ENCODE measurements at regions not wholly inside any gene's neighbourhood (a gene's known extent, or its start where the extent isn't known, plus 50 kb on each side); places are given as distances from the start of the nearest gene placed in this dataset.
"Not testable (repeated sequence)": the region's sequence is repeated elsewhere in the genome, so short reads cannot be mapped to it uniquely, and the experiment has no call there.

DNA sequence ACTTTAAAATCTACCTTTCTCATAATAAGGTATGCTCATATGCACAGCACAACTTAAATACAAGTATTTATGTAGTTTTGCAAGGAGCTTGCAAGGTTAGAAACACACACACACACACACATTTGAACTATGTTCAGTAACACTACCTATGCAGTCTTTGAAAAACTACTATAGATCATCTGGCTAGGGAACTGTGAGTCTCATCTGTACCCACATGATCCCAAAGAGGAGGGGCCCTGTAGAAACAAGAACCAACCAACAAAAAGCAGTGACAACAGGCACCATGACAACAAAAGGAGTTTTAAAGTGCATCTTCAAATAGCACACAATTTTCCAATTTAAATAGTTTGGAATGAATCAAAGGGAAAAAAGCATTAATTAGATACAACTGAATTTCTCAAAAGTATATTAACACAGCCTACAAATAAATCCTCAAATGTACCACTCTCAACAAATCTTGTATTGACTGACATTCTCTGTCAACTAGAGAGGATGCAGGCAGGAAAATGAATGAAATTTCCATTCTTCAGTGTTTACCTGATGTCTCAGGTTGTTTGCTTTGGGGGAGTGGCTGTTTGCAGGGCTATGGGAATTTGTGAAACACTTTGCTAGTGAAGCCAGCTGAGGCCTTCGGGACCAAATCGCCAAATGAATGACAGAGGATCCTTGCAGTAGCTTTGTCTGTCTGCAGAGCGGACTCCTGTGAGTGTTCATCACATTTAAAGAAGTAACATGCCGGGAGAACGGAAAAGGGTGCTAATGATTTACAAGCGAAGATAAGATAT, 297.6 kb downstream of the BCL2L11 start:
- H3K36me3 ChIP-seq; H3K9me3 ChIP-seq; intact Hi-C loops (cut with DNase I); H3K27me3 ChIP-seq; H3K4me1 ChIP-seq; H3K27ac ChIP-seq; DNase-seq; H3K4me3 ChIP-seq: not testable (repeated sequence)
- 20 to 80% methylated on average over 1 of the region's 6 CpGs for WGBS, 2 donors

DNA sequence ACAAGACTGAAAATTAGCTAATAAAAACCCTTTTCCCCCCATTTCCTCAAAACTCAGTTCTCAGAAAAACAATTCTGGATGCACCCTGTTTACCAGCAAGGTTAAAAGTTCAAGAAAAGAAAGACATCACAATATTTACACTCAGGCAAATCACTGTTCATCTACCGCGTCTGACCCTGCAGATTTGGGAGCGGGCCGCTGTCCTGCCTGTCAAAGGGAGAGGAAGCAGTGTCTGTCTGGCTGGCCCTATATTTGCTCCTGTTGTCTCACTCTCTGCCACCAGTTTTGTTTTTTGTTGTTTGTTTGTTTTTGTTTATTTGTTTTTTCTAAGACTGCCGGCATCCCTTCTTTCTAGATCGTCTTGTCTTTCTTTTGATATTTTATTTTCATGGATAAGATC, 299.4 kb downstream of the BCL2L11 start:
- H3K27ac ChIP-seq; H3K4me1 ChIP-seq; H3K36me3 ChIP-seq; H3K4me3 ChIP-seq; intact Hi-C loops (cut with DNase I); DNase-seq; H3K9me3 ChIP-seq; H3K27me3 ChIP-seq: not testable (repeated sequence)
- WGBS, 2 donors = 93 to 100% methylated on average over 4 to 5 of the region's 6 CpGs

DNA sequence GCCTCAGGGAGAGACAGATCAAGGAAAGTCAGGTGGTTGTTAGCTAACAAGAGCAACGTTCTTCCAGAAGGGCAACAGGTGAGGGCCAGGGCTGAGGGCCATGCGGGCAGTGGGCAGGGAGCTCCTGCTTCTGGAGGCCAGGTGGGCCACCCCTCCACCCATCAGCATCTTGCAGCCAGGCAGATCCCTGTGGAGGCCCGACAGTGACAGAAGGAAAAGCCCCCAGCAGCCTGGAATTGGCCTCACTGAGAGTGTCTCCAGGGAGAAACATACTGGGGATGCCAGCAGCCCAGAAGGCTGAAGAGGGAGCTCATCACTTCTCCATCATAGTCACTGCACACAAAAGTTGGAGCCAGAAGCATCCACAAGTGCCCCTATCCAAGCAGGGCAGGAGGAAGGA, 300.1 kb downstream of the BCL2L11 start:
- intact Hi-C loops (cut with DNase I); H3K4me3 ChIP-seq; H3K9me3 ChIP-seq; H3K36me3 ChIP-seq; H3K4me1 ChIP-seq; DNase-seq; H3K27me3 ChIP-seq; H3K27ac ChIP-seq: not testable (repeated sequence)
- 64% methylated on average over 2 of the region's 3 CpGs; no CpG with 5 or more reads in 1 of the 2 donors for WGBS, 2 donors

DNA sequence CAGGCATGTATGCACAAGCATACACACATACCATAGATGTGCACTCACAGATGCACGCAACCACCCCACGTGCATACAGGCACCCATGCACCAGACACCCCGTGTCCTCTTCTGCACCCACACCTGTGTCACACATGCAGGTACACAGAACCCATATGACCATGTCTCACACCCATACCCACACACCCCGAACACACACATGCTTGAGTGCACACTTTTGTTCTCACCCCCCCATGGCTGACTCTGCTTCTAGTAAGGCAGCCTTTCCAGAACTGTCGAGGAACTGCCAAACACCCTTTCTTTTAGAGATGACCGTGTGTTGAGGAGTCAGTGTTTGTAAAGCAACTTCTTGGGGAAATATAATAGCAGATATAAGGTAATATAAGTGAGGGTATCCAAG, 301.2 kb downstream of the BCL2L11 start:
- H3K4me1 ChIP-seq; H3K36me3 ChIP-seq; intact Hi-C loops (cut with DNase I); H3K4me3 ChIP-seq; H3K27me3 ChIP-seq; H3K27ac ChIP-seq; DNase-seq; H3K9me3 ChIP-seq: not testable (repeated sequence)
- WGBS, 2 donors = 80 to 93% methylated on average over 1 to 6 of the region's 6 CpGs

DNA sequence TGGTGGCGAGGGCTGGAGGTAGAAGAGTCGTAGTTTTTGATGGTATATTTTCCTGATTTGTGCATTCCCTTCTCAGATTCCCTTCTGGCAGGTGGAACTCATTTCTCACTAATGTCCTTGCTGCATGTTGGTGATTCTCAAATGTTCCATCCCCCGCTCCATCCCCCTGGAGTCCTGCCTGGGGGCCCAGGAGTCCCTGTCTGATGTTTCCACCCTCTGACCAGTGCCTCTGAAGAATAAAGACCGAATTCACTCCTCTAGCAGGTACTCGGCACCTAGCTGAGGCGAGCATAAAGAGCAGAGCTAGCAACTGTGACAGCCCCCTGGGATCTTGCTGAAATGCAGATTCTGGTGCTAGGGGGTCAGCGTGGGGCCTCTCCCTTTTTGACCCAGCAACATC, 301.8 kb downstream of the BCL2L11 start:
- H3K27me3 ChIP-seq; H3K4me3 ChIP-seq; H3K4me1 ChIP-seq; intact Hi-C loops (cut with DNase I); H3K36me3 ChIP-seq; H3K9me3 ChIP-seq; DNase-seq; H3K27ac ChIP-seq: not testable (repeated sequence)
- 87 to 95% methylated on average over 7 of the region's 7 CpGs for WGBS, 2 donors

DNA sequence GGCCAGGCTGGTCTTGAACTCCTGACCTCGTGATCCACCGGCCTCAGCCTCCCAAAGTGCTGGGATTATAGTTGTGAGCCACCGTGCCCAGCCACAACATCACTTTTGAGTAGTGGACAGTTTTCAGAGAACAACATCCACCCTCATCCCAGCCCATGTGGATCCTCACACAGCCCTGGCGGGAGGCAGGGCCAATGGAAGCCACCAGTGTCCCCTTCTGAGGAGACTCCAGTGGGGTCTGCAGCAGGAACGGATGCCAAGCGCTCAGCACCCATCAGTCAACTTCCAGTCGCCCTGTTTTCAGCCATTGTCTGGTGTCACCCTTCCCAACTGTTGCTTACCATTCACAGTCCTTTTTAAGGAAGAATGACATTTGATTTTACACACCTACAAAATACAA, 302.5 kb downstream of the BCL2L11 start:
- DNase-seq; H3K4me3 ChIP-seq; H3K27ac ChIP-seq; H3K36me3 ChIP-seq; H3K9me3 ChIP-seq; H3K27me3 ChIP-seq; intact Hi-C loops (cut with DNase I); H3K4me1 ChIP-seq: not testable (repeated sequence)
- 90 to 92% methylated on average over 2 to 7 of the region's 7 CpGs for WGBS, 2 donors

DNA sequence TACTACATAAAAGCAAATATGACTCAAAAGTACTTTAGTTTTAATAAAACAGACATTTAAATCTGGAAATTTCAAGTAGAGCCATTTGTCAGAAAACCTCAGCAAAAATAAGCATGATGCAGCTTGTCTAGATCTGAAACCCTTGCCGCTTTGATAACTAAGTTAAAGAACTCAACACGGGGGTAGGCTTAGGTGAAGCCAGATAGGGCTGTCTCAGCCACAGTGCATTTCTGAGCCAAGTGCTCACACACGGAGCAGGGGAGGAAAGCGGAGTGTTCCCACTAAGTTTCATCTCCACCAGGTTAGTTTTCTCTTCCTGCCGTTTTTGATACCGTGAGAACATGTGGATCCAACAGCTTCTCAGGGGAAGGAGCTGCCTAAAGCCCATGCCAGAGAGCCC, 303.5 kb downstream of the BCL2L11 start:
- DNase-seq; H3K36me3 ChIP-seq; H3K4me1 ChIP-seq; H3K27me3 ChIP-seq; H3K4me3 ChIP-seq; H3K27ac ChIP-seq; intact Hi-C loops (cut with DNase I); H3K9me3 ChIP-seq: not testable (repeated sequence)
- no CpG with 5 or more reads among the region's 6 CpGs for WGBS, 2 donors

DNA sequence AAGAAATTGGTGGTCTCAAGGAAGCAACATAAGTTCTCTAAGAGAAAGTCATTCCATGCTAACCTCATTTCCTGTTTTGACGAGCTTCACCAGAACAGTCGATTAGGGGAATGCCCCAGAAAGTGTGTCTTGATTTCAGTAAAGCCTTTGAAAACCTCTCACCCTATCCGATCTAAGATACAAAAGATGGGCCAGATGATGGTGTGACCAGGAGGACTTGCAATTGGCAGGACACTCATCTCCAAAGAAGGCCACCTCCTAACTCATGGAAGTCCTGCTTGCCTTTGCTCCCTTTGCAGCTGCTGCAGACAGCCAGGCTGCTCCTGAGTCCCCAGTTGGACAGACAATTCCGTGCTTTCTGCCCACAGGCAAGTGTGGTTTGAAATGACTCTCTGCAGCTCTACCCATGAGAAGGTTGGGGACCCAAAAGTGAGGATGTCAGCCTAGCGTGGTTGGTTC, 304.2 kb downstream of the BCL2L11 start:
- DNase-seq; H3K4me3 ChIP-seq; H3K27ac ChIP-seq; H3K27me3 ChIP-seq; H3K4me1 ChIP-seq; intact Hi-C loops (cut with DNase I); H3K9me3 ChIP-seq; H3K36me3 ChIP-seq: not testable (repeated sequence)
- 70% methylated on average over 2 of the region's 5 CpGs; no CpG with 5 or more reads in 1 of the 2 donors for WGBS, 2 donors

DNA sequence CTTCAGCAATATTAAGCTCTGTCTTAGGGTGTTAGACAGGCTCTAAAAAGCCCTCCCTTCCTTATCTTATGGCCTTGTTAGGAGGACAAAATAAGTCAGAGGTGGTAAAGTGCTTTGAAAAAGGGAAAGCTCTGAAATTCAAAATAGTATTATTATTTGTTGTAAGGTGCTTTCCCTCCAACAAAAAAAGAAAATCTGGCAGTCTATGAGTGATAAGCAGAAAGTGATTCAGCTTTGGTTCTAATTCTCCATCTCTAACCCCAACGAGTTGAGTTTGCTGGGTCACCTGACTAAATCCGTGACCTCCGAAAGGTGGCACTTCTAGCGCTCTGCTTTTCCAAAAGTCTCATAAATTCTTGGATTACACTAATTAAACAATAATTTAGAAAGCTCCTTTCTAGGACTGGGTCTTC, 305.1 kb downstream of the BCL2L11 start:
- H3K4me3 ChIP-seq; H3K27me3 ChIP-seq; H3K4me1 ChIP-seq; intact Hi-C loops (cut with DNase I); DNase-seq; H3K36me3 ChIP-seq; H3K27ac ChIP-seq; H3K9me3 ChIP-seq: not testable (repeated sequence)
- 60 to 91% methylated on average over 4 of the region's 4 CpGs for whole genome bisulfite sequencing, 2 donors

DNA sequence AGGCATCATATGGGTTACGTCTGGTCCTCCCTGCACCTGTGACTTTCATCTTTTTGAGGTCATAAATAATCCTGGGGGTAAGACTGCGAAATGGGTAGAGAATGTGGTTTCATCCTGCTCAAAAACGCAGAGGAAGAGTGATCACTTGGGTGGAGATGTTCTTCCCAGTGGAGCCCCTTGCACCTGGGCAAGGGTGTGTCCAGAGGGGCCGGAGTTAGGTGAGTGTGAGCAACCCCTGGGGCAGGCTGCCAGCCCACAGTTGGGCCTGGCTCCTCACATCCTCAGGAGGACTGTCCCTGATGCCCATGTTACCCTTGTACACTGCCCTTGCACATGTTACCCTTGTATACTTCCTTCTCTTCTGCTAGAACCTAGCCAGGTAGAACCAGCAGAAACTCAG, 306.6 kb downstream of the BCL2L11 start:
- H3K36me3 ChIP-seq; H3K4me3 ChIP-seq; H3K27ac ChIP-seq; DNase-seq; H3K4me1 ChIP-seq; intact Hi-C loops (cut with DNase I); H3K9me3 ChIP-seq; H3K27me3 ChIP-seq: not testable (repeated sequence)
- 85 to 100% methylated on average over 1 to 4 of the region's 4 CpGs for WGBS, 2 donors

DNA sequence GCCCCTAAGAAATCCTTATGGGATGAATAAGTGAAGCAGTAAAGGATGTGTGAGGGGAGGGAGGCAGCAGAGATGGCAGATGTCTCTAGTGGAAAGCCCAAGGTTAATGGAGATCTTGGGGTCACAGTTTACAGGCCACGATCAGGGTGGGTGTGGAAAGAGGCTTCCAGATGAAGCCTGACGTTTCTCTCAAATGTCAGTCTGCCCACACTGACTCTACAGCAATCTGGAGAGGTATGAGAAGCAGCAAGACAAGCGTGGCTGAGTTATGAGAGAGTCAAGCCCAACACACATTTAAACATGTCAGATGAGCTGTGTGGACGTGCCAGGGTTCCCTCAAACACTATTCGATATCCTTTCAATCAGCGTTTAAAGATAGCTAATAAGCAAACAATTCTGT, 308.2 kb downstream of the BCL2L11 start:
- H3K9me3 ChIP-seq; DNase-seq; intact Hi-C loops (cut with DNase I); H3K4me3 ChIP-seq; H3K36me3 ChIP-seq; H3K4me1 ChIP-seq; H3K27ac ChIP-seq; H3K27me3 ChIP-seq: not testable (repeated sequence)
- 66 to 69% methylated on average over 3 to 6 of the region's 6 CpGs for WGBS, 2 donors

DNA sequence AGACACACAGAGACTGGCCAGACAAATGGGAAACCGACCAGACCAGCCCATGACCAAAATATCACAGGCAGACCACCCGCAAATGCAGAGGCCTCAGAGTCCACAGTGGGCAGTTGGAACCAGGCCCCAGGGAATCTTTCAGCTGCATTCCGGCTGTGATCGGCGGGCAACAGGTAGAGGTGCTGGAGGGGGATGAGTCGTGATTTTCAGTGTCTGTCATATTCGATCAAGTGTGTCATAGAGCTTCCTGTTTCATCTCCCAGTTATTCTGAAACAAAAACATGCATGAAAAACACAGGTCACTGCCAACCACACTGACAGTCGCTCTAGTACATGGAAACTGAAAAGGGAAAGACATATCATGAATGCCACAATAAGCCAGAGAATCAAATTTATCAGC, 308.6 kb downstream of the BCL2L11 start:
- 100% methylated on average over 1 of the region's 8 CpGs; no CpG with 5 or more reads in 1 of the 2 donors for WGBS, 2 donors
- H3K4me1 ChIP-seq; H3K9me3 ChIP-seq; H3K27ac ChIP-seq; H3K4me3 ChIP-seq; H3K36me3 ChIP-seq; H3K27me3 ChIP-seq; intact Hi-C loops (cut with DNase I); DNase-seq: not testable (repeated sequence)

DNA sequence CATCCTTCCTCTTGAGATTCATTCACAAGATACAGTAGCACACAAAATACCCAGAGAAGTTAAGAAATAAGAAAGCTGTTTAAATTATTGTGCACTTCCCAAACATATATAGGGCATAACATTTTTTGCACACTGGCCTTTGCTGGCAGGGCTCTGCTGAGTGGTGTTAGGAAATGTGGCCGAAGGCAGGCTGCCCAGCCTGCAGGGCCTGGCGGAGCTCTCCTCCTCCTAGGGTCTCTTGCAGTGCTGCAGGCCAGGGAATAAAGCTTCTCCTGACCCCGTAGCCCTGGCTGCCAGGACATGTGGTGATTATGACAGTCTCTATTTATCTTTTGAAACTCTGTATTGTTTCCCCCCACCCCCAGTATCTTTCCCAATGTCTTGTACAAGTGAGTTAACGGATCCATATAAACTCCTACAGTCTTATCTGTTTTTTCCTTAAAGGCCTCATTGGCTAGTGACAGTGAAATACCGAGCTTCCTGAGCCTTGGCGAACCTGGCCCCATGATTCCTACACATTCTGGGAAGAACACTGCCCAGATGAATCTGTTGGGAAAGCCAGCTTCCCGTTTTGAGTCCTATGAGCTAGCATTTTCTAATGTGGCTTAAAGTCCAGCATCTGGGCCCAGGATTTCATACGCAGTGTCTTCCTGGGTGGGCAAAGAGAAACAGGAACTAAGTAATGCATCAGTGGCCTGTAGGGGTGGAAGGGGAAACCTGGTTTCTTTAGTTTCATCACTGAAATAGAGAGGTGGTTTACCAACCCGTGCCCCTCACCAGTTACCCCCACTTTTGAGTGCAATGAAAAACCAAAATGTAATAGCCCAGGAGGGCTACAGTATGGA, 310.3 kb downstream of the BCL2L11 start:
- H3K36me3 ChIP-seq; H3K4me1 ChIP-seq; H3K4me3 ChIP-seq; DNase-seq; intact Hi-C loops (cut with DNase I); H3K27ac ChIP-seq; H3K9me3 ChIP-seq; H3K27me3 ChIP-seq: not testable (repeated sequence)
- 86% methylated on average over 2 of the region's 9 CpGs; no CpG with 5 or more reads in 1 of the 2 donors for WGBS, 2 donors

Data from esophagus squamous epithelium (tissue), 5 donors.